Hepatocyte (in vitro differentiated cells): ENCODE measurements at regions not wholly inside any gene's neighbourhood (a gene's known extent, or its start where the extent isn't known, plus 50 kb on each side); places are given as distances from the start of the nearest gene placed in this dataset.

Experiments used
- EZH2 ChIP-seq: fragments of 200-600 bp; sonication (generic); IDR thresholded peaks from 2 replicates; pipeline ENCODE4 v1.6.1; 2016; ENCODE audit warnings: antibody characterized with exemption, mild to moderate bottlenecking, borderline replicate concordance
- TF ChIP-seq, protein P1 (sequence below): fragments of 200-600 bp; sonication (generic); IDR thresholded peaks from 2 replicates; pipeline ENCODE4 v1.5.1; 2016; ENCODE audit warnings: antibody characterized with exemption, mild to moderate bottlenecking; ENCODE audit not compliant: poor library complexity

GRCh38 chr6:156449569-156449968 is 327.6 kb upstream of the ARID1B start:
- TF ChIP-seq, protein P1, sequence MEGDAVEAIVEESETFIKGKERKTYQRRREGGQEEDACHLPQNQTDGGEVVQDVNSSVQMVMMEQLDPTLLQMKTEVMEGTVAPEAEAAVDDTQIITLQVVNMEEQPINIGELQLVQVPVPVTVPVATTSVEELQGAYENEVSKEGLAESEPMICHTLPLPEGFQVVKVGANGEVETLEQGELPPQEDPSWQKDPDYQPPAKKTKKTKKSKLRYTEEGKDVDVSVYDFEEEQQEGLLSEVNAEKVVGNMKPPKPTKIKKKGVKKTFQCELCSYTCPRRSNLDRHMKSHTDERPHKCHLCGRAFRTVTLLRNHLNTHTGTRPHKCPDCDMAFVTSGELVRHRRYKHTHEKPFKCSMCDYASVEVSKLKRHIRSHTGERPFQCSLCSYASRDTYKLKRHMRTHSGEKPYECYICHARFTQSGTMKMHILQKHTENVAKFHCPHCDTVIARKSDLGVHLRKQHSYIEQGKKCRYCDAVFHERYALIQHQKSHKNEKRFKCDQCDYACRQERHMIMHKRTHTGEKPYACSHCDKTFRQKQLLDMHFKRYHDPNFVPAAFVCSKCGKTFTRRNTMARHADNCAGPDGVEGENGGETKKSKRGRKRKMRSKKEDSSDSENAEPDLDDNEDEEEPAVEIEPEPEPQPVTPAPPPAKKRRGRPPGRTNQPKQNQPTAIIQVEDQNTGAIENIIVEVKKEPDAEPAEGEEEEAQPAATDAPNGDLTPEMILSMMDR = no peak
- TF ChIP-seq EZH2 = no peak
